HCT116 (cell line): ENCODE measurements at regions not wholly inside any gene's neighbourhood (a gene's known extent, or its start where the extent isn't known, plus 50 kb on each side); places are given as distances from the start of the nearest gene placed in this dataset.

ENCODE experiments used
- CEBPB ChIP-seq: IDR thresholded peaks from 2 replicates; pipeline ENCODE4 v1.6.1; 2012; ENCODE audit warnings: low read depth
- EGR1 ChIP-seq: IDR thresholded peaks from 2 replicates; pipeline ENCODE4 v1.6.1; 2012; ENCODE audit warnings: low read depth
- ELF1 ChIP-seq: IDR thresholded peaks from 2 replicates; pipeline ENCODE4 v1.6.1; 2012; ENCODE audit warnings: low read depth, borderline replicate concordance
- EZH2 ChIP-seq: fragments of 200-600 bp; sonication (generic); IDR thresholded peaks from 2 replicates; pipeline ENCODE4 v1.6.1; 2017; ENCODE audit warnings: antibody characterized with exemption, mixed run types
- JUND ChIP-seq: IDR thresholded peaks from 2 replicates; pipeline ENCODE4 v1.6.1; 2012
- POLR2A ChIP-seq: IDR thresholded peaks from 2 replicates; pipeline ENCODE4 v1.7.0; 2011; ENCODE audit warnings: borderline replicate concordance; ENCODE audit not compliant: insufficient read depth, insufficient read length; ENCODE audit errors: extremely low read depth
- POLR2AphosphoS5 ChIP-seq: IDR thresholded peaks from 2 replicates; pipeline ENCODE4 v1.6.1; 2011; ENCODE audit warnings: mild to moderate bottlenecking, low read depth, low read length, moderate library complexity
- RAD21 ChIP-seq: IDR thresholded peaks from 2 replicates; pipeline ENCODE4 v1.6.1; 2012; ENCODE audit warnings: low read depth, mild to moderate bottlenecking
- SP1 ChIP-seq: IDR thresholded peaks from 2 replicates; pipeline ENCODE4 v1.6.1; 2012; ENCODE audit warnings: low read depth
- SRF ChIP-seq: IDR thresholded peaks from 2 replicates; pipeline ENCODE4 v1.6.1; 2012; ENCODE audit warnings: low read depth
- TCF7L2 ChIP-seq: IDR thresholded peaks from 2 replicates; pipeline ENCODE4 v1.7.0; 2011; ENCODE audit warnings: borderline replicate concordance, inconsistent platforms; ENCODE audit not compliant: insufficient read depth, insufficient read length; ENCODE audit errors: extremely low read depth
- TF ChIP-seq, protein P1 (sequence below): IDR thresholded peaks from 2 replicates; pipeline ENCODE4 v1.6.1; 2012
- TF ChIP-seq, protein P2 (sequence below), 3 experiments: fragments of 200-600 bp in 1 of 3; sonication (generic) in 1 of 3; IDR thresholded peaks in 2 of 3; conservative IDR thresholded peaks in 1 of 3; 2 replicates each; pipeline ENCODE4 v1.5.1; 2012 to 2017; ENCODE audit warnings: low read depth in 2 of 3, low read length in 2 of 3, antibody characterized with exemption in 1 of 3, borderline replicate concordance in 1 of 3, control low read depth in 1 of 3, mild to moderate bottlenecking in 1 of 3, mixed read lengths in 1 of 3, mixed run types in 1 of 3, moderate library complexity in 1 of 3; ENCODE audit not compliant: insufficient read depth in 1 of 3
- TF ChIP-seq, protein P3 (sequence below): IDR thresholded peaks from 2 replicates; pipeline ENCODE4 v1.6.1; 2011; ENCODE audit warnings: mild to moderate bottlenecking, low read length, moderate library complexity; ENCODE audit not compliant: insufficient replicate concordance; ENCODE audit errors: extremely low read depth

DNA sequence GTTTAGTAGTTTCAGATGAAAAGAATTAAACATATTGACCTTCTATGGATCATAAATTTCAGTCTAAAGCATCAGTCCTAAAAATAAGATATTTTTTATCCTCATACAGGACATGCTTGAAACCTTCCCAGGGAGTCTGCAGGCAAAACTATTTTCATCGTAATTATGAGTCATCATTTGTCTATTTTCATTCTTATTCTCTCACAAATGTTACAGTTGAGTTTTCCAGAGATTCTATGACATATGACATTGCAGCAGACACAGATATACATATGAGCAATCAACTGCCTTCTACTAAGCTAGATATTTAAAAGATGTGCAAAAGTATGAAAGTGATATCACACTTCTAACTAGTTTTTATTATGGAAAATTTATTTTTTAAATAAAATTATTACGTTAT, 398.0 kb downstream of the MAGEB5 start:
- no peak for TF ChIP-seq JUND
- TF ChIP-seq, protein P1, sequence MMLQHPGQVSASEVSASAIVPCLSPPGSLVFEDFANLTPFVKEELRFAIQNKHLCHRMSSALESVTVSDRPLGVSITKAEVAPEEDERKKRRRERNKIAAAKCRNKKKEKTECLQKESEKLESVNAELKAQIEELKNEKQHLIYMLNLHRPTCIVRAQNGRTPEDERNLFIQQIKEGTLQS, result no peak
- TF ChIP-seq, protein P2, sequence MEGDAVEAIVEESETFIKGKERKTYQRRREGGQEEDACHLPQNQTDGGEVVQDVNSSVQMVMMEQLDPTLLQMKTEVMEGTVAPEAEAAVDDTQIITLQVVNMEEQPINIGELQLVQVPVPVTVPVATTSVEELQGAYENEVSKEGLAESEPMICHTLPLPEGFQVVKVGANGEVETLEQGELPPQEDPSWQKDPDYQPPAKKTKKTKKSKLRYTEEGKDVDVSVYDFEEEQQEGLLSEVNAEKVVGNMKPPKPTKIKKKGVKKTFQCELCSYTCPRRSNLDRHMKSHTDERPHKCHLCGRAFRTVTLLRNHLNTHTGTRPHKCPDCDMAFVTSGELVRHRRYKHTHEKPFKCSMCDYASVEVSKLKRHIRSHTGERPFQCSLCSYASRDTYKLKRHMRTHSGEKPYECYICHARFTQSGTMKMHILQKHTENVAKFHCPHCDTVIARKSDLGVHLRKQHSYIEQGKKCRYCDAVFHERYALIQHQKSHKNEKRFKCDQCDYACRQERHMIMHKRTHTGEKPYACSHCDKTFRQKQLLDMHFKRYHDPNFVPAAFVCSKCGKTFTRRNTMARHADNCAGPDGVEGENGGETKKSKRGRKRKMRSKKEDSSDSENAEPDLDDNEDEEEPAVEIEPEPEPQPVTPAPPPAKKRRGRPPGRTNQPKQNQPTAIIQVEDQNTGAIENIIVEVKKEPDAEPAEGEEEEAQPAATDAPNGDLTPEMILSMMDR (IDR thresholded peaks at IDR 0.05 in 2 of 3, conservative IDR thresholded peaks at IDR 0.05 in 1 of 3; ENCODE audit: borderline replicate concordance in 1 of 3, insufficient read depth in 1 of 3, low read depth in 2 of 3, low read length in 2 of 3), result no peak
- no peak for TF ChIP-seq RAD21
- no peak for TF ChIP-seq POLR2A
- no peak for TF ChIP-seq TCF7L2
- TF ChIP-seq EGR1, result no peak
- no peak for TF ChIP-seq SP1
- TF ChIP-seq SRF, result no peak
- no peak for TF ChIP-seq EZH2
- no peak for TF ChIP-seq POLR2AphosphoS5
- no peak for TF ChIP-seq CEBPB
- no peak for TF ChIP-seq ELF1
- TF ChIP-seq, protein P3, sequence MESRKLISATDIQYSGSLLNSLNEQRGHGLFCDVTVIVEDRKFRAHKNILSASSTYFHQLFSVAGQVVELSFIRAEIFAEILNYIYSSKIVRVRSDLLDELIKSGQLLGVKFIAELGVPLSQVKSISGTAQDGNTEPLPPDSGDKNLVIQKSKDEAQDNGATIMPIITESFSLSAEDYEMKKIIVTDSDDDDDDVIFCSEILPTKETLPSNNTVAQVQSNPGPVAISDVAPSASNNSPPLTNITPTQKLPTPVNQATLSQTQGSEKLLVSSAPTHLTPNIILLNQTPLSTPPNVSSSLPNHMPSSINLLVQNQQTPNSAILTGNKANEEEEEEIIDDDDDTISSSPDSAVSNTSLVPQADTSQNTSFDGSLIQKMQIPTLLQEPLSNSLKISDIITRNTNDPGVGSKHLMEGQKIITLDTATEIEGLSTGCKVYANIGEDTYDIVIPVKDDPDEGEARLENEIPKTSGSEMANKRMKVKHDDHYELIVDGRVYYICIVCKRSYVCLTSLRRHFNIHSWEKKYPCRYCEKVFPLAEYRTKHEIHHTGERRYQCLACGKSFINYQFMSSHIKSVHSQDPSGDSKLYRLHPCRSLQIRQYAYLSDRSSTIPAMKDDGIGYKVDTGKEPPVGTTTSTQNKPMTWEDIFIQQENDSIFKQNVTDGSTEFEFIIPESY, result no peak
